ENCODE measurements at regions not wholly inside any gene's neighbourhood (a gene's known extent, or its start where the extent isn't known, plus 50 kb on each side); places are given as distances from the start of the nearest gene placed in this dataset.
"Not testable (repeated sequence)": the region's sequence is repeated elsewhere in the genome, so short reads cannot be mapped to it uniquely, and the experiment has no call there.

- no peak for DNase-seq (ENCODE audit: low read depth in 3 of 3)
These were observed 269.7 kb upstream of the ASIC2 start for GRCh38 chr17:33562792-33563191.

- DNase-seq (ENCODE audit: low read depth in 3 of 3), result no peak
These were observed 271.1 kb upstream of the ASIC2 start for GRCh38 chr17:33564146-33564545.

- DNase-seq (ENCODE audit: low read depth in 3 of 3), result no peak
These were observed 274.1 kb upstream of the ASIC2 start for GRCh38 chr17:33567223-33567622.

- DNase-seq (ENCODE audit: low read depth in 3 of 3), result no peak
These were observed 279.5 kb upstream of the ASIC2 start for GRCh38 chr17:33572615-33573014.

- DNase-seq (ENCODE audit: low read depth in 3 of 3), result no peak
These were observed 281.9 kb upstream of the ASIC2 start for GRCh38 chr17:33574942-33575445.

- DNase-seq (ENCODE audit: low read depth in 3 of 3), result not testable (repeated sequence)
These were observed 286.6 kb upstream of the ASIC2 start for GRCh38 chr17:33579740-33580139.

GRCh38 chr17:33580215-33580614 lies 287.1 kb upstream of the ASIC2 start:
- DNase-seq (ENCODE audit: low read depth in 3 of 3), result no peak

GRCh38 chr17:33582661-33583060 lies 289.6 kb upstream of the ASIC2 start:
- no peak for DNase-seq (ENCODE audit: low read depth in 3 of 3)

- no peak for DNase-seq (ENCODE audit: low read depth in 3 of 3)
These were observed 290.7 kb upstream of the ASIC2 start for GRCh38 chr17:33583518-33584417.

- DNase-seq (ENCODE audit: low read depth in 3 of 3), result no peak
These were observed 300.9 kb upstream of the ASIC2 start for GRCh38 chr17:33593991-33594390.

GRCh38 chr17:33595828-33596227 lies 302.7 kb upstream of the ASIC2 start:
- DNase-seq (ENCODE audit: low read depth in 3 of 3), result no peak

GRCh38 chr17:33596899-33597298 lies 303.8 kb upstream of the ASIC2 start:
- no peak for DNase-seq (ENCODE audit: low read depth in 3 of 3)

GRCh38 chr17:33598797-33599196 lies 305.7 kb upstream of the ASIC2 start:
- no peak for DNase-seq (ENCODE audit: low read depth in 3 of 3)

- no peak for DNase-seq (ENCODE audit: low read depth in 3 of 3)
These were observed 309.9 kb upstream of the ASIC2 start for GRCh38 chr17:33602981-33603380.

GRCh38 chr17:33603789-33604188 lies 310.7 kb upstream of the ASIC2 start:
- DNase-seq (ENCODE audit: low read depth in 3 of 3), result no peak

GRCh38 chr17:33611532-33611931 lies 318.4 kb upstream of the ASIC2 start:
- DNase-seq (ENCODE audit: low read depth in 3 of 3), result no peak

GRCh38 chr17:33615861-33616260 lies 322.8 kb upstream of the ASIC2 start:
- DNase-seq (ENCODE audit: low read depth in 3 of 3), result no peak

- no peak for DNase-seq (ENCODE audit: low read depth in 3 of 3)
These were observed 330.7 kb upstream of the ASIC2 start for GRCh38 chr17:33623841-33624240.

- DNase-seq (ENCODE audit: low read depth in 3 of 3), result no peak
These were observed 335.6 kb upstream of the ASIC2 start for GRCh38 chr17:33628500-33629346.

- no peak for DNase-seq (ENCODE audit: low read depth in 3 of 3)
These were observed 340.4 kb upstream of the ASIC2 start for GRCh38 chr17:33633446-33633845.

- no peak for DNase-seq (ENCODE audit: low read depth in 3 of 3)
These were observed 344.4 kb upstream of the ASIC2 start for GRCh38 chr17:33637534-33637933.

- no peak for DNase-seq (ENCODE audit: low read depth in 3 of 3)
These were observed 346.2 kb upstream of the ASIC2 start for GRCh38 chr17:33639103-33639880.
